ENCODE measurements at regions not wholly inside any gene's neighbourhood (a gene's known extent, or its start where the extent isn't known, plus 50 kb on each side); places are given as distances from the start of the nearest gene placed in this dataset.
"Not testable (repeated sequence)": the region's sequence is repeated elsewhere in the genome, so short reads cannot be mapped to it uniquely, and the experiment has no call there.

DNA sequence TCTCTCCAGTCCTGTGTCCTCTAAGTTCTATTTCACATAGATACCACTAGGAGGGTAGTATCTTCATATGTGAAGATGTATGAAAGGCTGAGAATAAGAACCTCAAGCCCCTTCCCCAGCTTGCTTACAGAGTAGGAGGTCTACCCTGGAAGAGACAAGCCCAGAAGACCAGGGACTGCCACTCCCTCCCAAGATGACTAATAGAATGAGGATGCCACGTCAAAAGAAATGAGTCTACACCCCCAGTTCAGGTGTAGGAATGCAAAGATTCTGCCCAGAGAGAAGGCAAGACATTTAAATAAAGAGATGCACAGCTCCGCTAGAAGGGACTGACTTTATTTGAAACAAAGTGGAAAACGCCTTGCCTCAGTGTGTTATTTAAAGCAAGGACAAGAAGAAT is 1006.0 kb upstream of the USP15 start:
- H3K9me3 Mint-ChIP-seq = no peaks in the 10 kb centered on the region
- no peaks in the 10 kb centered on the region for H3K27me3 Mint-ChIP-seq
- H3K36me3 Mint-ChIP-seq (ENCODE audit: low read depth) = no peaks in the 10 kb centered on the region

DNA sequence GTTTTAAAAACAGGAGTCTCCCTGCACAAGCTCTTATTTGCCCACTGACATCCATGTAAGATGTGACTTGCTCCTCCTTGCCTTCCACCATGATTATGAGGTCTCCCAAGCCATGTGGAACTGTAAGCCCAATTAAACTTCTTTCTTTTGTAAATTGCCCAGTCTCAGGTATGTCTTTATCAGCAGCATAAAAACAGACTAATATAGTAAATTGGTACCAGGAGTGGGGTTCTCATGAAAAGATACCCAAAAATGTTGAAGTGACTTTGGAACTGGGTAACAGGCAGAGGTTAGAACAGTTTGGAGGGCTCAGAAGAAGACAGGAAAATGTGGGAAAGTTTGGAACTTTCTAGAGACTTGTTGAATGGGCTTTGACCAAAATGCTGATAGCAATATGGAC is 995.9 kb upstream of the USP15 start:
- not testable (repeated sequence) for H3K4me3 Mint-ChIP-seq; H3K36me3 Mint-ChIP-seq (ENCODE audit: low read depth); H3K27me3 Mint-ChIP-seq; H3K27ac Mint-ChIP-seq; H3K4me1 Mint-ChIP-seq (ENCODE audit: low read depth)
- peaks cover 15% of the 10 kb centered on the region for H3K9me3 Mint-ChIP-seq

More for the DNA sequence above, 1006.0 kb upstream of the USP15 start:
- no peak overlapping the region for H3K27ac Mint-ChIP-seq
- no peak overlapping the region for H3K4me3 Mint-ChIP-seq
- H3K4me1 Mint-ChIP-seq (ENCODE audit: low read depth) = no peaks in the 10 kb centered on the region

DNA sequence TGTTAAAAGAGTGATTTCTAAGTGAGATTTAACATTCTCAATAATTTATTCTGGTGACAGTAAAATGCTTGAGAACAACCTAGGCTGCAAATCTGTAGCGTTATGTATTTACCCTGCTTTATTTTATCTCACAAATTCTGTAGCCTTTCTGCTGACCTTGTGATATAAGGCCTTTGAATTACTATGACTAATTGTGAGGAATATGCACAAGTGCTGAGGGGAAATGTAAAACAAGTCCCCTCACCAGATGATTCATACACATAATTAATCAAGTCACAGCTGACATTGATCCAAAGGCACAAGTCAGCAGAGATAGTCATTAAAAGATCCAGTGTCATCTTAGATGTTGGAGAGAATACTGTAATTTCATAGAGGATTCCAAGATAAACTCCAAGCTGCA is 992.7 kb upstream of the USP15 start:
- Mint-ChIP-seq H3K36me3 (ENCODE audit: low read depth) (no peaks in the 10 kb centered on the region), H3K27me3 (no peaks in the 10 kb centered on the region), H3K4me3 (no peak overlapping the region), H3K4me1 (ENCODE audit: low read depth) (no peaks in the 10 kb centered on the region), H3K9me3 (peaks cover 15% of the 10 kb centered on the region), H3K27ac (no peak overlapping the region)

DNA sequence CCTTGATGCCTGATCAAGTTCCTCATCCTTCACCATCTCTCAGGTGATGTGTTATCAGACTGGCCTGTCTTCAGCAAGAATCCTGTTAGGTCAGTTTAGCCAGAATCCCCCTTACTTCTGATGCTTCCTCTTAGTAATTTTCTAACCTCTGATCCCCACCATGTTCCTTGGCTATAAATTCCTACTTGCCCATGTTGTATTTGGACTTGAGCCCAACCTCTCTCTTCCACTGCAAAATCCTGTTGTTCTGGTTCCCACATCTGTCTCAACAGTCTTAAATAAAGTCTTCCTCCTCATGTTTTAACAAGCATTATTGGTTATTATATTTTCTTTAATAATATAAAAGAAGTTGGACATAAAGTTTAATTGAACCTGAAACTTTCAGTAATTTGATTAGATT is 987.8 kb upstream of the USP15 start:
- H3K27me3 Mint-ChIP-seq = no peaks in the 10 kb centered on the region
- no peaks in the 10 kb centered on the region for H3K4me1 Mint-ChIP-seq (ENCODE audit: low read depth)
- H3K27ac Mint-ChIP-seq = no peak overlapping the region
- H3K4me3 Mint-ChIP-seq = no peak overlapping the region
- no peaks in the 10 kb centered on the region for H3K36me3 Mint-ChIP-seq (ENCODE audit: low read depth)
- no peaks in the 10 kb centered on the region for H3K9me3 Mint-ChIP-seq

DNA sequence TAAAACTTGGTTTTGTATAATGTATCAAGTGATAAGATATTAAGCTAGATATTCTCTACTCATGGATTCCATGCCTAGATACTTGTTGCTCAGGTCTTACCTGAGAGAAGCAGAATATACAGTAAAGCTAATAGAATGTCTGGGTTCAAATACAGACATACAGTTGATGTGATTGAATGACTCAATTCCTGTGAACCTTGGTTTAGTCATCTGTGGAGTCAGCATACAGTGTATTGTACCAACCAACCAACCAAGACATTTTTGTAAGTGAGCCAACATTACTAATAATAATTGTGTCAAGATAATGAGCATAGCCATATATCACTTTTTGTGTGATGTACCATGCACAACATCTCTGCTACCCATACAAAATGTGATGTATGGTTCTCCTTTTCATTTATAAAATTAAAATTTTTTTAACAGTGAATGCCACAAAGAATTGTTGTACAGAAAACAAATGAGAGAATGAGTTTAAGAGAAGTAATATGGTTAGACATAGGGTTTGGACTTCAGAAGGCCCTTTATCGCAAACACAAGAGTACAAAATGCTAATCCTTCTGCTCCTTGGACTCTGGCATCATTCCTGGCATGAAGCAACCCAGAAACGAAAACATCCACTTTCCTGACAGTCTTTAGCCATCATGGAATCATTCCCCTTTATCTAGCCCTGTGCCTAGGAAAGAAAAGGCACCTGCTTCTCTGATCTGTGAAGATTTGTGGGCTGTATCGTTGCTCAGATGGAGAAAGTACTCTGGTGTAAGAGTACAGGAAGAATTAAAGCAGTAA is 977.2 kb upstream of the USP15 start:
- Mint-ChIP-seq H3K27me3 (no peaks in the 10 kb centered on the region), H3K4me1 (ENCODE audit: low read depth) (no peaks in the 10 kb centered on the region), H3K27ac (no peak overlapping the region), H3K36me3 (ENCODE audit: low read depth) (no peaks in the 10 kb centered on the region), H3K9me3 (peaks cover 12% of the 10 kb centered on the region), H3K4me3 (no peak overlapping the region)

DNA sequence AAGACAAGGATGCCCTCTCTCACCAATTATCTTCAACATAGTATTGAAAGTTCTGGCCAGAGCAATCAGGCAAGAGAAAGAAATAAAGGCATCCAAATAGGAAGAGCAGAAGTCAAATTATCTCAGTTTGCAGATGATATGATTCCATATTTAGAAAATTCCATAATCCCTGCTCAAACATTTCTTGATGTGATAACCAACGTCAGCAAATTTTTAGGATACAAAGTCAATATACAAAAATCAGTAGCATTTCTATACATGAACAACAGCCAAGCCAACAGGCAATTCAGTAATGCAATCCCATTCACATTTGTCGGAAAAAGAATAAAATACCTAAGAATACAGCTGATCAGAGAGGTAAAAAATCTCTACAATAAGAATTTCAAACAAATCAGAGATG is 969.7 kb upstream of the USP15 start:
- H3K4me3 Mint-ChIP-seq = no peak overlapping the region
- no peaks in the 10 kb centered on the region for H3K4me1 Mint-ChIP-seq (ENCODE audit: low read depth)
- peaks cover 20% of the 10 kb centered on the region for H3K9me3 Mint-ChIP-seq
- H3K36me3 Mint-ChIP-seq (ENCODE audit: low read depth) = no peaks in the 10 kb centered on the region
- no peak overlapping the region for H3K27ac Mint-ChIP-seq
- no peaks in the 10 kb centered on the region for H3K27me3 Mint-ChIP-seq

- H3K9me3 Mint-ChIP-seq = peaks cover 23% of the 10 kb centered on the region
- H3K4me3 Mint-ChIP-seq = no peak overlapping the region
- H3K36me3 Mint-ChIP-seq (ENCODE audit: low read depth) = no peaks in the 10 kb centered on the region
- no peaks in the 10 kb centered on the region for H3K4me1 Mint-ChIP-seq (ENCODE audit: low read depth)
- H3K27ac Mint-ChIP-seq = no peak overlapping the region
- H3K27me3 Mint-ChIP-seq = no peaks in the 10 kb centered on the region
These were observed 968.6 kb upstream of the USP15 start for GRCh38 chr12:61291647-61292046.

DNA sequence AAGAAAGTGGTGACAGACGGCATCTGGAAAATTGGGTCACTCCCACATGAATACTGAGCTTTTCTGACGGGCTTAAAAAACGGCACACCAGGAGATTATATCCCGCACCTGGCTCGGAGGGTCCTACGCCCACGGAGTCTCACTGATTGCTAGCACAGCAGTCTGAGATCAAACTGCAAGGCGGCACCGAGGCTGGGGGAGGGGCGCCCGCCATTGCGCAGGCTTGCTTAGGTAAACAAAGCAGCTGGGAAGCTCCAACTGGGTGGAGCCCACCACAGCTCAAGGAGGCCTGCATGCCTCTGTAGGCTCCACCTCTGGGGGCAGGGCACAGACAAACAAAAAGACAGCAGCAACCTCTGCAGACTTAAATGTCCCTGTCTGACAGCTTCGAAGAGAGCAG is 966.2 kb upstream of the USP15 start:
- H3K4me1 Mint-ChIP-seq (ENCODE audit: low read depth); H3K4me3 Mint-ChIP-seq; H3K27me3 Mint-ChIP-seq; H3K27ac Mint-ChIP-seq; H3K36me3 Mint-ChIP-seq (ENCODE audit: low read depth): not testable (repeated sequence)
- peaks cover 24% of the 10 kb centered on the region for H3K9me3 Mint-ChIP-seq

GRCh38 chr12:61301817-61302216 is 958.4 kb upstream of the USP15 start:
- no peaks in the 10 kb centered on the region for H3K4me1 Mint-ChIP-seq (ENCODE audit: low read depth)
- H3K9me3 Mint-ChIP-seq = peaks cover 4% of the 10 kb centered on the region
- H3K36me3 Mint-ChIP-seq (ENCODE audit: low read depth) = no peaks in the 10 kb centered on the region
- H3K27me3 Mint-ChIP-seq = no peaks in the 10 kb centered on the region
- no peak overlapping the region for H3K27ac Mint-ChIP-seq
- H3K4me3 Mint-ChIP-seq = no peak overlapping the region

- Mint-ChIP-seq H3K9me3 (peaks cover 4% of the 10 kb centered on the region), H3K4me1 (ENCODE audit: low read depth) (no peaks in the 10 kb centered on the region), H3K27ac (no peak overlapping the region), H3K36me3 (ENCODE audit: low read depth) (no peaks in the 10 kb centered on the region), H3K27me3 (no peaks in the 10 kb centered on the region), H3K4me3 (no peak overlapping the region)
These were observed 957.9 kb upstream of the USP15 start for GRCh38 chr12:61302282-61302681.

- H3K4me3 Mint-ChIP-seq = no peak overlapping the region
- H3K4me1 Mint-ChIP-seq (ENCODE audit: low read depth) = no peaks in the 10 kb centered on the region
- H3K9me3 Mint-ChIP-seq = peaks cover 17% of the 10 kb centered on the region
- H3K27ac Mint-ChIP-seq = no peak overlapping the region
- no peaks in the 10 kb centered on the region for H3K27me3 Mint-ChIP-seq
- H3K36me3 Mint-ChIP-seq (ENCODE audit: low read depth) = no peaks in the 10 kb centered on the region
These were observed 952.0 kb upstream of the USP15 start for GRCh38 chr12:61308220-61308619.

- Mint-ChIP-seq H3K9me3 (peaks cover 13% of the 10 kb centered on the region), H3K27me3 (no peaks in the 10 kb centered on the region), H3K27ac (no peak overlapping the region), H3K36me3 (ENCODE audit: low read depth) (no peaks in the 10 kb centered on the region), H3K4me1 (ENCODE audit: low read depth) (no peaks in the 10 kb centered on the region), H3K4me3 (no peak overlapping the region)
These were observed 948.8 kb upstream of the USP15 start for GRCh38 chr12:61311413-61311812.

DNA sequence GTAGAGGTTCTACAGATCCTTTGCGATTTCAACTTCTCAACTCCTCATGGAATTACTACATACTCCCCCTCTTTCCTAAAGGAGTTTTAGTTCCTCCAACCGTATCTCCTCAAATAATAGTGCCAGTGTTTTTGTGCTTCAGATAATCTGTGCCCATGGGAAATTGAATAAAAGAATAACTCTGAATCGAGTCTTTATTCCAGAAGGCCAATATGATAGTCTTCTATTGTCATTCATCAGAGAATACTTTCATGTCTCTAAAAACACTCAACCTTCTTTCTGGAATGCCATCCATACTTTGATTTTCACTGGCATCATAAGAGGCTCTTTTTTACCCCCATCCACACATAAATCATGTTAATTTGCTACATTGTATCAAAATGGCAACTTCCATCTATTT is 911.3 kb upstream of the USP15 start:
- H3K4me3 Mint-ChIP-seq = no peak overlapping the region
- peaks cover 2% of the 10 kb centered on the region for H3K9me3 Mint-ChIP-seq
- no peaks in the 10 kb centered on the region for H3K4me1 Mint-ChIP-seq (ENCODE audit: low read depth)
- no peaks in the 10 kb centered on the region for H3K36me3 Mint-ChIP-seq (ENCODE audit: low read depth)
- H3K27ac Mint-ChIP-seq = no peak overlapping the region
- no peaks in the 10 kb centered on the region for H3K27me3 Mint-ChIP-seq

GRCh38 chr12:61355105-61355504 is 905.1 kb upstream of the USP15 start:
- Mint-ChIP-seq H3K36me3 (ENCODE audit: low read depth) (no peaks in the 10 kb centered on the region), H3K27ac (no peak overlapping the region), H3K4me1 (ENCODE audit: low read depth) (no peaks in the 10 kb centered on the region), H3K27me3 (no peaks in the 10 kb centered on the region), H3K4me3 (no peak overlapping the region), H3K9me3 (no peaks in the 10 kb centered on the region)

DNA sequence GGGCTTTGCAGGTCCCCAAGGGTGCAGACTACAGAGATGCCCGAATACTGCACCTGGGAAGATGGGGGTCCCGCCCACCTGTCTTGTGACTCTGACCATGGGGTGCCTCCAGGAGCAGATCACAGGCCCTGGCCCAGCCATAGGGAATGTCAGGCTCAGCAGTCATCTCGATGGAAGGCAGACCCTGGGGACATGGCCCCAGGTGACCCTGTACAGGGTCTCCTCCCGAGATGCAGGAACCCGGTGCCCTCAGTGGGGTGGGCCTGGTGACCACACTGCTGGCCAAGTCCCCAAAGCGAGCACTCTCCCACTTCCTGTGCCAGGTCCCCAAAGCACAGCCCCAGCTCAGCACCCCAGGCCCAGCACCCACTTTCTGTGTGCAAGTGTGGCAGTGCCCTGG is 903.7 kb upstream of the USP15 start:
- Mint-ChIP-seq H3K36me3 (ENCODE audit: low read depth) (no peaks in the 10 kb centered on the region), H3K27ac (no peak overlapping the region), H3K27me3 (no peaks in the 10 kb centered on the region), H3K4me3 (no peak overlapping the region), H3K9me3 (no peaks in the 10 kb centered on the region), H3K4me1 (ENCODE audit: low read depth) (no peaks in the 10 kb centered on the region)

GRCh38 chr12:61357496-61357895 is 902.7 kb upstream of the USP15 start:
- Mint-ChIP-seq H3K27ac (no peak overlapping the region), H3K4me3 (no peak overlapping the region), H3K9me3 (no peaks in the 10 kb centered on the region), H3K27me3 (no peaks in the 10 kb centered on the region), H3K36me3 (ENCODE audit: low read depth) (no peaks in the 10 kb centered on the region), H3K4me1 (ENCODE audit: low read depth) (no peaks in the 10 kb centered on the region)
